Right renal pelvis (tissue), 4 donors: ENCODE measurements at regions not wholly inside any gene's neighbourhood (a gene's known extent, or its start where the extent isn't known, plus 50 kb on each side); places are given as distances from the start of the nearest gene placed in this dataset.

ENCODE experiments used
- DNase-seq, 4 donors: peaks; one replicate each; pipeline ENCODE4 v3.0.0-alpha.2; 2013; ENCODE audit warnings: low read depth in 4 of 4, low spot score in 3 of 4, missing footprints in 1 of 4

DNA sequence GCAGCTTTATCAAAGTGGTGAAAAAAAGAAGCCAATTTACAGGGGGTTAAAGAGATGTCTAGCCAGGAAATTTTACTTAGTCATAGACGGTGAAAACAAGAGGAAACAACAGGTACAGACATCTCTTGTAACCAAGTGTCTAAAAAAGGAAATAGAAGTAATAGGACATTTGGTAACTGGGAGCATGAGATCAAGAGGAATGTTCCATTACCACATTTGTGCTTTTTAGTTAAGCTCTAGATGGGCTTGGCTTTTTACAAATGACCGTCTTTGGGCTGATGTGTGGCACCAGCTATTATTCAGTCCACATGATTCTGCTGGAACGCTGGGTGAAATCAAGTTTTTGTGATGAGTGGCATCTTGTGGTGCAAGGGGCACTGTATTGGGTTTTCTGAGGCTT, 179.5 kb downstream of the SMIM20 start:
- DNase-seq = no peak

DNA sequence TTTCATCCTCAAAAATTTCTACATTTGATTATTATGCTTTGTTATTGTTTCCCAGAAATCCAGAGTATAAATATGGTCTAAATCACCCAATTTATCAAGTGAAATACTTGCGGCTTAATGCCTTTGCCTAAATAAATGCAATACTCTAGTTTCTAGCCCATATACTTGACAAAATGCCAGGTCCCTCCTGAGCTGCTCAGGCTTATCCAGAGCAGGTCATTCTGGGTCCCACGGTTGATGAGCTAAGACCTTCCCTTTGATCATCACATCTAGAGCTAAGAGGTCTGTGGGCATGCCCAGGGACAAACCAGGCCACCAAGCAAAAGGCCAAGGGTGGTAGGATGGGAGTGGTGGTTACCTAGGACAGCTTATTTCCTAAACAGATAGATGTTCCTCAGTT, 180.1 kb downstream of the SMIM20 start:
- DNase-seq = no peak

- no peak for DNase-seq
These were observed 180.9 kb downstream of the SMIM20 start for GRCh38 chr4:26094911-26095310.

- no peak for DNase-seq
These were observed 185.9 kb downstream of the SMIM20 start for GRCh38 chr4:26099967-26100366.

DNA sequence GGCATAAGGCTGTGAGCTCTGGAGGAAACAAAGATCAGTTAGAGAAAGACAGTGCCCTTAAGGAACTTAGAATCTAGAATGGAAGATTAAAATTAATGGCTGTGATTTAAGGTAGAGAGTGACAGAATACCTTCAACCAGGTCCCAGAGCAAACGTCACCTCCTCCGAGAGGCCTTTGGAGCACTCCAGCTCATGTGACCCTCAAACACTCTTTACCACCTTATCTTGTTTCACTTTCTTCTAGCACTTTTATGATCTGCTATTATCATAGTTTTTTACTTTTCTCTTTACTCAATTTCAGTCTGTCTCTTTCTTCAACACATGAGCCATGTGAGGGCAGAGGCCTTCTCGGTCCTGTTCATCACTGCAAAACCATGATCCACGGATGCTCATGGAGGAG, 187.0 kb downstream of the SMIM20 start:
- DNase-seq = no peak

DNA sequence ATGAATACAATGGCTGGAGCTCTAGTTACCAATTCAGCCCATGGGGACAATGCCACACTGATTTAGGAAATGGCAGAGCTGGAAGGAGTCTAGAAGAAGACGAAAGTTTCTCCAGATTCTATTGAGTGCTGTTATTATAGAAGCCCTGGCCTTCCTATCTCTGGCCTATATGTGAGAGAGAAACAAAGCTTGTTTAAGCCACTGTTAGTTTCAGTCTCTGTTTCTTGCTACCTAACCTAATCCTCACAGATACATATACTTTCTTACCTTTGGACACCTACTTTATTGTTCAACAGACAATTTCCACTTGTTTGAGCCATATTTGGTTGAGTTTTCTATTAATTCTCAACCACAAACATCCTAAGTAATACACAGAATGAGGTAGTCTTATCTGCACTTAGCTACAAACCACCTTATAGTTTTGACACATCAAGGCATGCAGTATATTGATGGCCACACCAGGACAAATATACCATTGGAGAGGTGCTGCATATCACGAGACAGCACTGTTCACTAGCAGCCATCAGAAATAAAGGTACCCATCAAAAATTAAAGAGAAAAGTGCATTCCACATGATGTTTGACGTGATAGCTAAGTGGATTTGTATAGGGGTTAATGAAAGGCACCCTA, 190.2 kb downstream of the SMIM20 start:
- DNase-seq = no peak

DNA sequence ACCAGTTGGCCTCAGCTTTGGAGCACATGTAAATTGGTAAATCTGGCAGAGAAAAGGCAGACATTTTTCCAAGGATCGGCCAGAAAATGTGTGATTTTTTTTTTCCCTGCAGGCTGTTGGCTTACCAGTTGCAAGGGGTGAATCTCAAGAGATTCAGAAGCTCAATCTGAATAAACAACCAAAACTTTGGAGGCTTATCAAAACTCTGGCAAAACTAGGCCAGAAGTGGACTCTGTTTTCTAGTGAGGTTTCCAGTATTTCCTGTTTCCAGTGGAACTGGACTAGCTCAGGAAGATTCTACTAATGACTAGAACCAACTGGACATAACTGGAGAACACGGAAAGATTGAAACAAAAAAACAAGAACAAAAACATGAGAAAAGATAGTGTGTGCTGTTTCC, 191.3 kb downstream of the SMIM20 start:
- DNase-seq = no peak

- DNase-seq = no peak
These were observed 192.0 kb downstream of the SMIM20 start for GRCh38 chr4:26105815-26106699.

- DNase-seq = no peak
These were observed 192.8 kb downstream of the SMIM20 start for GRCh38 chr4:26106776-26107175.

- no peak for DNase-seq
These were observed 194.0 kb downstream of the SMIM20 start for GRCh38 chr4:26108054-26108453.

DNA sequence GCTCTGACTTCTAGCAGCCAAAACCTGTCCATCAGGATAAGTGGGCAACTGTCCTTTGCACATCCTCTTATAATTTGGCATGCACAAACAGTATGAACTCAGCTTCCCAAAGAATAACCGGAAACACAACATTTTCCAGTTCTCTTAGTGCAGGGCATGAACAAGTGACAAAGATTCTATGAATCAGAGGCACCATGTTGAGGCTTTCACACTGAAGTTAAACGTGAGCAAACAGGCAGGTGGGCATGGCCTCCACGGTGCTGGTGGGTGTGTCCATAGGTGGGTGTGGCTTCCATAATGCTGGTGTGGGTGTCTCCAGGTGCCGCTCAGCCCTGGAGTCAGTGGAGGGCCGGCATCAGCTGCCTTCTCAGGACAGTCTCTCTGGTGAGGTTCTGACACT, 196.5 kb downstream of the SMIM20 start:
- DNase-seq = no peak

DNA sequence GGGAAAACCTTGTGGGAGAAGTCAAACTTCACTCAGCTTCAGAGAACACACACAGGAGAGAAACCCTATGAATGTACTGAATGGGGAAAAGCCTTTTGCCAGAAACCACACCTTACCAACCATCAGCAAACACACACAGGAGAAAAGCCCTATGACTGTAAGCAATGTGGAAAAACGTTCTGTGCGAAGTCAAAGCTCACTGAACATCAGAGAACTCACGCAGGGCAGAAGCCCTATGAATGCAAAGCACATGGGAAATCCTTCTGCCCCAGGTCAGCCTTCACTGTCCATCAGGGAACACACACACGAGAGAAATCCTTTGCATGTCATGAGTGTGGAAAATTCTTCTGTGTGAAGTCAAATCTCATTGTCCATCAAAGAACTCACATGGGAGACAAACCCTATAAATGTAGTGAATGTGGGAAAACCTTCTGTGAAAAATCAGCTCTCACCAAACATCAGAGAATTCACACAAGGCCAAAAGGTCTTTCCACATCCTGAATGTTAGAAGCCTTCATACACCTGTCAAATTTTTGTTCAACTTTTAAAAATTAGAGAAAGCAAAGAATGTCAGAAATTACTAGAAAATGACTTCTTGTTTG, 199.4 kb downstream of the SMIM20 start:
- DNase-seq = no peak

DNA sequence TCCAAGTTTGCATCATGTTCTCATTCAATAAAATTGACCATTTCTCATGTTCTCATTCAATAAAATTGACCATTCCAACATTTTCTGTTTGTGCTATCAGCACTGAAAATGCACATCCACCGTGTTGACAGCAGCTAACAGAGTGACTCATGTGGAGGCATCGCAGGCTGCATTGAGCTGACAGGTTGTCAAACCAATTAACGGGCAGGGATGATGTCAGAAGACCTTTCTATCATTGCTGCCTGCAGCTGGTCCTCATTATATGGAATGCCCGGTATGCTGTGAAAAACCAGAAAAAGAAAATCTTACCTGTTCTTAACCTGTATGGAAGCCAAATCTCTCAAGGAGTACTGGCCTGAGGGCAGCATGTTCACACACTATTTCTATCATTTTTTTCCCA, 202.0 kb downstream of the SMIM20 start:
- no peak for DNase-seq

DNA sequence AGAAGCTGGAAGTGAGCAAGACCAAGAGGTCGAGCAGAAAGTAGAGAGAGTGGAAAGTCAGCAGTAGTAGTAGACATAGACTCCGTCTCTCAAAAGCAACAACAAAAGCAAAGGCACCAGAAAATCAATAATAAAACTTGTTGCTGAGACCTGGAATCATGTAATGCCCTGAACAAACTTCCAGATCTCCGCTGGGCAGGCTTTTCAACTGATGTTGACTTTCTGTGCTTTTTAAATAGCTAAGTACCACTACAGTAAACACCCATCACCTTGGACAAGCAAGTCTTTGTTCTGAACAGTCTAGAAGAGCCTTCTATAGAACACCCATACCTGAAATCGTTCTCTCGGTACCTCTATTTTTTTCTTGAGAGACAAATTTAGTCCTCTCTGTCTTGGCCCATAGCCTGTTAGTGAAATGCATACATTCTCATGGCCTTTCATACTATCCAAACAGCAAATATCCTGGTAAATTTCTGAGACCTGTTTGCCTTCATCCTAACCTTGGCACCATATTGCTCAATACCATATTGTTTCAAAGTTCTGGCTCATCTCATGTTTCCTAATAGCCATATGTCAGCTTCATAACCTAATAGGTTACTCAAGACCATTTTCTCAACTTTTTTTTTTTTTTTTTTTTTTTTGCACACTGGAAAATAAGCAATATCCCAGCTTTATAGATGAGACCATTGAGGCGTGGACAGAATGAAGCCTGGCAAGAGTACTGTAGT, 200.6 kb upstream of the RBPJ start:
- DNase-seq = no peak

GRCh38 chr4:26122690-26123089, 198.1 kb upstream of the RBPJ start:
- no peak for DNase-seq

DNA sequence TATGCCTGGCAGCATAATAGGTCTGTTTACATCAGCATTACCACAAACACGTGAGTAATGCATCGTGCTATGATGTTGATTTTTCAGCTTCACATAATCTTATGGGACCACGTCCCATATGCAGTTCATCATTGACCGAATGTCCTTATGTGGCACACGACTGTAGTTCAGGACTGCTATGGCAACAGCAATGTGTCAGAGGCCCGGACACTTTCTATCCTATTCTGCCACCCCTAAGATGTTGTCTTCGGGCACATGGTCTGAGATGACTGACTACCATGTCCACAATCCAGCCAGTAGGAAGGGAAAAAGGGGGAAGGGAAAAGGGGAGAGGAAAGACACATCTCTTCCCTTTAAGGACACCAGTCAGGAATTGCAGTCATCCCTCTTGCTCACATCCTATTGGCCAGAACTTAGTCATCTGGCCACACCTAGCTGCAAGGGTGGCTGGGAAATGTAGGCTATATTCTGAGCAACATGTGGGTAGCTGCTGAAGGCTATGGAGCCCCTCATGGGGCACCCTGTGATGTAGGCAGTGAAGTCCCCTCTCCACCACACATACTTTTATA, 196.0 kb upstream of the RBPJ start:
- no peak for DNase-seq

GRCh38 chr4:26126143-26126718, 194.6 kb upstream of the RBPJ start:
- no peak for DNase-seq

DNA sequence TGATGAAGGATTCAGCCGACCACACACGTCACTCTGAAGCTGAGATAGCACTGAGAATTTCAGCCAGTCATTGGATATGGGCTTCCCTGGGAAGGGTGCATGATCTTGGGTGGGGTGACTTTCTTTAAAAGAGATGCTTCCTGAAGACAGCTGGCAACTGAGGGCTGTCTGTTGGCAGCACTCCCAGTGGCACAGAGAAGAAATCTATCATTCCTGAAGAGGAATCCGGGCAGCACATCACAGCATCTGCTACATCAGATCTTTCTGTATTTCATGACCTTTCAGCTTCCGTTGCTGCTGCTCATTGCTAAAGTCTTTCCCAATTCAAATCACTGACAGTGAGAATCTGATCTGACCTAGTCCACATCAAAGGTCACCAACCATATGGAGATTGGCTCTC, 193.8 kb upstream of the RBPJ start:
- DNase-seq = no peak

- DNase-seq = no peak
These were observed 192.9 kb upstream of the RBPJ start for GRCh38 chr4:26127851-26128337.

DNA sequence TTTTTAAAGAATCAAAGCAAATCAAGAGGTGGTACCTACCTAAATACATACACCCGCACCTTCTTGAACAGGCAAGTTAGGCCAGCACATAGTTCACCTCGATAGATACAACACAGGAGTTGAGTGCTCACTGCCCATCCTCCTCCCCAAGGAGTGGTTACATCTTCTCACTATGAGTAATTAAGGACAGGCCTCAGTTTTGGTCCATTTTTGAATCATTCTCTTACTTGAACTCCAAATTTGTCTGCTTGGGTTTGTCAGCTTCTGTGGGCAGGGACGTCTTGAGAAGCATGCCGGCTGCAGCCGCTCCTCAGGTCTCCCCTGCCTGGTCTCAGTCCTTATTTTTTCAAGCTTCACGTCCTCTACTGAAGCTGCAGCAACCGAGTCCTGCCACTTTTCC, 190.6 kb upstream of the RBPJ start:
- no peak for DNase-seq
